GM21381 (cell line): ENCODE measurements at regions not wholly inside any gene's neighbourhood (a gene's known extent, or its start where the extent isn't known, plus 50 kb on each side); places are given as distances from the start of the nearest gene placed in this dataset.
"Not testable (repeated sequence)": the region's sequence is repeated elsewhere in the genome, so short reads cannot be mapped to it uniquely, and the experiment has no call there.

ENCODE experiments used
- ATAC-seq: cut with Tn5 transposase; IDR thresholded peaks from one replicate; pipeline ENCODE4 v1.9.1; 2021; ENCODE audit warnings: mild to moderate bottlenecking, moderate library complexity; ENCODE audit not compliant: unreplicated experiment

DNA sequence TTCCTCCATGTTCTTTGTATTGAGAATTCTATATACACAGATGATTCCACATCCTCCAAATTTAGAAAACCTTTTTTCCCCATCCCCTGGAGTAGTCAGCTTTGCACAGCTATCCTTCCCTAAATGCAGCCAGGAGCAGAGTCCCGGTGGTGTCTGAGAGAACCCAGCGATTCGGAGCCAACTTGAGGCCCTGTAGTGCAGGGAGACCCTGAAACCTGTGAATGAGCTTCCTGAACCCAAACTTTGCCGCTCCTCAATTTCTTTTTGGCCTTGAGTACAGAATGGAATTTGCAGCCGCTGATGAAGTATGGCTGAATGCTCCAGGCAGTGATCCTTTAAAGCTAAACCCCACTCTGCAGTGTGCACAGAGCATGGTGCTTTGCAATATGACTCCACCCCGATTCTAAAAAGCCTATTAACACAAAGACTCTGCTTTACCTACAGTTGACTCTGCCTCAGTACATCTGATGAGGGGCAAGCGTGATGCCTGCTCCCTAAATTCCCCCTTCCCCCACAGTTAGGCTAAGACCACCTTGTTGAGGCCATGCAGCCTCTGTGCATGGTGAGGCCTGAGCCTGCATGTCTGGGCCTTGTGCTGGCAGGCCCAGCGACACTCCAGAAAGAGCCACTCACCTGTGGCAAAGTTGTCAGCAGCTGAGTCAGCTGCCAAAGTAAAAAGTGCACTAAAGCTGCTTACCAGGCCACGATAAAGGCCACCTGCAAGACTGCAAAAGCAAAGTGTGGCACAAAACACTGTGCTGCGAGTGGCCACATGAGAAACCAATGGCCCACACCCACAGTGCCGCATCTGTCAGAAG is 82.1 kb downstream of the PLEKHG1 start:
- ATAC-seq = no peak

- ATAC-seq = no peak
These were observed 83.6 kb downstream of the PLEKHG1 start for GRCh38 chr6:150683320-150683719.

- no peak for ATAC-seq
These were observed 84.5 kb downstream of the PLEKHG1 start for GRCh38 chr6:150684161-150684560.

DNA sequence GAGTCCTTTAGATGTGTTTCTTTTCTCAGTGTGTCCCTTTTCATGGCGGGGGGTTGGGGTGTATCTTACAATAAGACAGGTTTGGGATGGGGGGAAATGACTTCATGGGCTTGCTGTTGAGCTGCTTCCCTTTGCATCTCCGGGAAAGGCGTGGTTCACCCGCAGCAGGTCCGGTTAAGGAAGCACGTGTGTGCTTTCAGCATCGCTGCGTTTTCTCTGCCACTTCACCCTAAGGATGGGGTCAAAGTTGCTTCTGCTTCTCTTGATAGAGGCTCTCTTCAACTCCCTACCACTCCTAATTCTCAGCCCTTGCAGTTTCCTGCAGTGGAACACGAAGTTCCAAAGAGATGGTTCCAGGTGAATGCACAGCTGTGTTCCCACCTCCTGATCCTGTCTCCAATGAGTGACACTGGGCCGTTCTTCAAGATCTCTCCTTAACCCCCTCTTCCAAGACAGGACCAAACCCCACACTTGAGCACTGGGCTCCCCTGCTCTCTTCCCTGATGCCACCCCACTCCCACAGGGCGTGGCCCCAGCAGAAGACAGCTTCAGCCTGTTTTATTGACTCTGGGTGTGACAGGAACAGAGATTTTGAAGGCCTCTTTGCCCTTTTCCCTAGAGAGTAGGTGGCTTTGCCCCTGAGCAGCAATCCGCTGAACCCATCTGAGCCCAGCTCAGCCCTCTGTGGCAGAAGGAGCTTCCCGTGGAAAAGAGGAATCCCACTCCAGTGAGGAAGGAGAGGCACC is 85.2 kb downstream of the PLEKHG1 start:
- ATAC-seq = no peak

- peak; percentile 56 for ATAC-seq
These were observed 86.2 kb downstream of the PLEKHG1 start for GRCh38 chr6:150685860-150686259.

GRCh38 chr6:150686566-150686965 is 86.9 kb downstream of the PLEKHG1 start:
- ATAC-seq = no peak

DNA sequence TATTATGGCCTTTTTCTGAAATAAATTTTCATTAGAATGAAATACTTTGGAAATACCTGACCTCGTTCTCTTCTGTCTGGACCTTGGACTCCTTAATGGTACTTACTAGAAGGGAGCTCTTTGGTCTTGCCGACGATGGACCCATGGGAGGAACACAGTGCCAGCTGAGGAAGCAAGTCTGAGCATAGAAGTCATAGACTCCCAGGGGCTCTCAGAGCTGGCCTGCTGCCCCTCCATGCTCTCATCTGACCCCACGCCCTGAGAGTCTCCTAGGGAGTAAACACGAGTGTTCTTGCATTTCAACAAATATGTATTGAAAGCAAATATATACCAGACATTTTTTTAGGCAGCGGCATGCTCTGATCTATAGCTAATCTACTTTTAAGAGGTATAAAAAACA is 87.8 kb downstream of the PLEKHG1 start:
- no peak for ATAC-seq

GRCh38 chr6:150689900-150690590 is 90.4 kb downstream of the PLEKHG1 start:
- ATAC-seq = peak; percentile 37

GRCh38 chr6:150690681-150691080 is 91.0 kb downstream of the PLEKHG1 start:
- ATAC-seq = no peak

DNA sequence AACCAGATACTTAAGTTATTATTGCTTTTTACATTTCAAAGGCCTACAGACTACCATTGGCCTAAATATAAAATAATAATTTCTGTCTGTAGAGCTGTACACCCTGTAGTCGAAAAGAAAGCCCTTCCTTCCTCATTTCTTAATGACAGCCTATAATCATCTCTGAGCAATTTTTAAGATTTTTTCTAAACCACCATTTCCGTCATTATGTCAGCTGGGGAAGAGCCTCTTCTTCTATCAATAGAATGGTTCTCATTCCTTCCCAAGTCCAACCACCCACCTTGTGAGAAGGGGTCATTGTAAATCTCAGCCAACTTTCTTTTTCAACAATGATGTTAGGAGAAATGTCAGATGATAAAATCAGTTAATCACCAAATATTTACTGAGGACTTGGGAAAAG is 91.8 kb downstream of the PLEKHG1 start:
- no peak for ATAC-seq

DNA sequence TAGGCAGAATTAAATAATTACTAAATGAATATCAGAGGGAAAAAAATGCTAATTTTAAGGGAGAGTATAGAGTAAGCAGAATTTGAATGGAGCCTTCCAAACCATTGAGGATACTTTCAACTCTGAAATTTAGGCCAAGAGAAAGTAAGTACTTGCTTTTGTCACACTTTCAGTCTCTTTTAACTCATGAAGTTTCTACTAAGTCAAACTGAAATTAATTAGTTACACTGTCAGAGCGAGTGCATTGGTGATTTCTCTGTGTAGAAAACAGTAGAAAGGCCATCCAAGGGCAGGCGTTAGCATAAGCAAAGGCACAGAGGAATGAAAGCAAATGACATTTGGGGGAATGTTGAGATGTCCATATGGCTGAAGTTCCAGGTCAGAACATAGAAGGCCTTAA is 92.9 kb downstream of the PLEKHG1 start:
- ATAC-seq = peak; percentile 82

DNA sequence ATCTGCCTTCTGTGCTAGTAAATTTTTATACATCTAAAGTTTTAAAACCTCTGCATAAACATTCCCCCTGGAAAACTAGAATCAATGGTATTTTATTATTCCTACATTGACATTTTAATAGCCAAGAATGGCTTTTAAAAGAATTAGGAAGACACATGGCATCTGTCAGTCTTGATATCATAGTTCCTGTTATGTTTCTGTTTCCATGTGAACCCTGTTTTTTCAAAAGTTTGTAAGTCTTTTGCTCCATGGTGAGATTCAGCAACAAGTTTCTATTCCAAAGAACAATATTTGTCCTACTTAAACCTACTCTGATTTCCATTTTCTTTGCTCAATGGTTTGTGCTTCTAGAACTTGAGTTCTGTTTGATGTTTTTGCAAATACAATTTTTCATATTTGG is 95.2 kb downstream of the PLEKHG1 start:
- ATAC-seq = no peak

- no peak for ATAC-seq
These were observed 96.0 kb downstream of the PLEKHG1 start for GRCh38 chr6:150695652-150696051.

- ATAC-seq = no peak
These were observed 96.5 kb downstream of the PLEKHG1 start for GRCh38 chr6:150696190-150696589.

DNA sequence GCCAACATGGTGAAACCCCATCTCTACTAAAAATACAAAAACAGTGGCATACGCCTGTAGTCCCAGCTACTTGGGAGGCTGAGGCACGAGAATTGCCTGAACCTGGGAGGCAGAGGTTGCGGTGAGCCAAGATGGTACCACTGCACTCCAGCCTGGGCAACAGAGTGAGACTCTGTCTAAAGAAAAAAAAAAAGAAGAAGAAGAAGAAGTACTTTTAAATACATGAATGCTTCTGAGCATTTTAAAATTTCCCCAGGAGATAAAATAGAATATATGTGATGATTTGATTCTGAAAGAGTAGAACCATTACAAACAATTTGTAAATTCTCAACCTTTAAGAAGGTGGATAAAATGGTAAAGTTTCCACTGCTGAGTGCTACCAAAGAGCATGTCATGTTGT is 97.2 kb downstream of the PLEKHG1 start:
- ATAC-seq = not testable (repeated sequence)

DNA sequence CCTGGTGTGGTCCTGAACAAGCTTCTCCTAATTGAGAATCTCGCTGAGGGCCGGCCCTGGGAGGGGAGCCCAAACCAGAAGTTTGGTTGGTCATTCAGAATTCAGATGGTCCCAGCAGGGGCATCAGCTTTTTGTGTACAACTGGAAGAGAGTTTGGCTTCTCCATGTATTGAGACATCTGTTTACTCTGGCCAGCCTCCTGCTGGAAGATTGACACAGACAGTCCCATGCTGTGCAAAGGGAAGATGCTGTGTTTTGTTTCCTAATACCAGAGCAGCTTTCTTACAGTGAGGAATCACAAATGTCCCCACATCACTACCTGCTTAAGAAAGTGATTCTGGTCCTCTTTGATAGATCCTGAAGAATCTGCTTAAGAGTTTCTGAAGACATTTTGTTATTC is 97.8 kb downstream of the PLEKHG1 start:
- no peak for ATAC-seq

- peak; percentile 52 for ATAC-seq
These were observed 98.7 kb downstream of the PLEKHG1 start for GRCh38 chr6:150698391-150698790.

- no peak for ATAC-seq
These were observed 103.0 kb downstream of the PLEKHG1 start for GRCh38 chr6:150702675-150703074.

- ATAC-seq = no peak
These were observed 104.9 kb downstream of the PLEKHG1 start for GRCh38 chr6:150704447-150705192.

- no peak for ATAC-seq
These were observed 105.7 kb downstream of the PLEKHG1 start for GRCh38 chr6:150705392-150705791.

GRCh38 chr6:150710236-150710635 is 110.6 kb downstream of the PLEKHG1 start:
- no peak for ATAC-seq
